Testis (tissue), 2 donors: ENCODE measurements at regions not wholly inside any gene's neighbourhood (a gene's known extent, or its start where the extent isn't known, plus 50 kb on each side); places are given as distances from the start of the nearest gene placed in this dataset.

ENCODE experiments used
- DNase-seq: peaks from one replicate; pipeline ENCODE4 v3.0.0-alpha.2; 2019
- H3K27ac ChIP-seq, 2 donors: fragments of 200-600 bp; sonication (generic); one replicate each; pipeline ENCODE4 v1.5.1; 2019
- H3K27me3 ChIP-seq: fragments of 200-600 bp; sonication (generic); one replicate; pipeline ENCODE4 v1.5.1; 2019
- H3K36me3 ChIP-seq: fragments of 200-600 bp; sonication (generic); one replicate; pipeline ENCODE4 v1.5.1; 2017; ENCODE audit warnings: low read depth; ENCODE audit errors: missing control alignments
- H3K4me1 ChIP-seq: fragments of 200-600 bp; sonication (generic); one replicate; pipeline ENCODE4 v1.5.1; 2019
- H3K4me3 ChIP-seq, 2 donors: fragments of 200-600 bp; sonication (generic); one replicate each; pipeline ENCODE4 v1.5.1; 2017 to 2019
- H3K9me3 ChIP-seq: fragments of 200-600 bp; sonication (generic); one replicate; pipeline ENCODE4 v1.5.1; 2017
- CTCF ChIP-seq, 3 experiments: fragments of 450-650 bp in 2 of 3; fragments of 200-600 bp in 1 of 3; sonication (generic) in 1 of 3; IDR thresholded peaks; one replicate each; pipeline ENCODE4 v1.5.1; 2016 to 2019; ENCODE audit warnings: antibody characterized with exemption in 3 of 3, mild to moderate bottlenecking in 2 of 3, moderate library complexity in 1 of 3
- POLR2A ChIP-seq: fragments of 450-650 bp; IDR thresholded peaks from one replicate; pipeline ENCODE4 v1.6.1; 2017; ENCODE audit warnings: antibody characterized with exemption, mild to moderate bottlenecking, moderate library complexity
- WGBS, 2 donors: methylation state at CpG; one replicate each; pipeline ENCODE4 v1.1.5; 2018; 5-methylcytosine and 5-hydroxymethylcytosine counted together
- intact Hi-C: fragments of 100-400 bp; cut with DNase I; formaldehyde crosslinking; loops from one replicate; pipeline ENCODE4 v1.15.1; 2023; ENCODE audit warnings: low total_unique reads

- Histone ChIP-seq H3K4me3 (no peak overlapping the region), H3K36me3 (no peaks in the 10 kb centered on the region), H3K4me1 (no peaks in the 10 kb centered on the region), H3K27ac (no peak overlapping the region), H3K27me3 (no peaks in the 10 kb centered on the region), H3K9me3 (no peaks in the 10 kb centered on the region)
- no peak for TF ChIP-seq POLR2A
- TF ChIP-seq CTCF (IDR thresholded peaks at IDR 0.05), result no peak
- 30 to 42% methylated on average over 1 of the region's 1 CpG for WGBS, 2 donors
- intact Hi-C loops, result no loop called here
- no peak for DNase-seq
Observed at GRCh38 chr10:65618126-65618525, 1307.7 kb upstream of the LRRTM3 start.

- no peak overlapping the region for H3K27ac ChIP-seq
- no peaks in the 10 kb centered on the region for H3K36me3 ChIP-seq
- no peak for DNase-seq
- intact Hi-C loops, result no loop called here
- no peaks in the 10 kb centered on the region for H3K27me3 ChIP-seq
- TF ChIP-seq CTCF (IDR thresholded peaks at IDR 0.05) (no peak), POLR2A (no peak)
- no peaks in the 10 kb centered on the region for H3K9me3 ChIP-seq
- H3K4me3 ChIP-seq, result no peak overlapping the region
- 92 to 97% methylated on average over 5 of the region's 5 CpGs for WGBS, 2 donors
- no peaks in the 10 kb centered on the region for H3K4me1 ChIP-seq
Observed at GRCh38 chr10:65620404-65621048, 1305.3 kb upstream of the LRRTM3 start.

- no peak for DNase-seq
- intact Hi-C loops, result no loop called here
- H3K4me1 ChIP-seq, result no peaks in the 10 kb centered on the region
- H3K27ac ChIP-seq, result no peak overlapping the region
- H3K27me3 ChIP-seq, result no peaks in the 10 kb centered on the region
- H3K4me3 ChIP-seq, result no peak overlapping the region
- WGBS, 2 donors, result 57 to 63% methylated on average over 2 of the region's 2 CpGs
- no peaks in the 10 kb centered on the region for H3K36me3 ChIP-seq
- H3K9me3 ChIP-seq, result no peaks in the 10 kb centered on the region
- TF ChIP-seq CTCF (IDR thresholded peaks at IDR 0.05), result no peak
- TF ChIP-seq POLR2A, result no peak
Observed at GRCh38 chr10:65622608-65623007, 1303.2 kb upstream of the LRRTM3 start.

- no peaks in the 10 kb centered on the region for H3K9me3 ChIP-seq
- intact Hi-C loops, result no loop called here
- H3K27ac ChIP-seq, result no peak overlapping the region
- DNase-seq, result no peak
- no peaks in the 10 kb centered on the region for H3K36me3 ChIP-seq
- no peaks in the 10 kb centered on the region for H3K27me3 ChIP-seq
- H3K4me1 ChIP-seq, result no peaks in the 10 kb centered on the region
- TF ChIP-seq CTCF (IDR thresholded peaks at IDR 0.05) (no peak), POLR2A (no peak)
- 88 to 90% methylated on average over 6 of the region's 6 CpGs for WGBS, 2 donors
- no peak overlapping the region for H3K4me3 ChIP-seq
Observed at GRCh38 chr10:65628493-65629139, 1297.2 kb upstream of the LRRTM3 start.

GRCh38 chr10:65660006-65660405 is 1265.8 kb upstream of the LRRTM3 start:
- 28 to 57% methylated on average over 1 of the region's 1 CpG for WGBS, 2 donors
- intact Hi-C loops, result no loop called here
- H3K36me3 ChIP-seq, result no peaks in the 10 kb centered on the region

More at GRCh38 chr10:65660006-65660405, 1265.8 kb upstream of the LRRTM3 start:
- no peaks in the 10 kb centered on the region for H3K27me3 ChIP-seq
- H3K27ac ChIP-seq, result no peak overlapping the region
- TF ChIP-seq POLR2A, result no peak
- no peak for TF ChIP-seq CTCF (IDR thresholded peaks at IDR 0.05)
- H3K9me3 ChIP-seq, result no peaks in the 10 kb centered on the region
- no peaks in the 10 kb centered on the region for H3K4me1 ChIP-seq
- DNase-seq, result no peak
- H3K4me3 ChIP-seq, result no peak overlapping the region
